ENCODE measurements at regions not wholly inside any gene's neighbourhood (a gene's known extent, or its start where the extent isn't known, plus 50 kb on each side); places are given as distances from the start of the nearest gene placed in this dataset.
A peak's percentile ranks its signal among the peaks of the same experiment; 100 is the strongest.

DNA sequence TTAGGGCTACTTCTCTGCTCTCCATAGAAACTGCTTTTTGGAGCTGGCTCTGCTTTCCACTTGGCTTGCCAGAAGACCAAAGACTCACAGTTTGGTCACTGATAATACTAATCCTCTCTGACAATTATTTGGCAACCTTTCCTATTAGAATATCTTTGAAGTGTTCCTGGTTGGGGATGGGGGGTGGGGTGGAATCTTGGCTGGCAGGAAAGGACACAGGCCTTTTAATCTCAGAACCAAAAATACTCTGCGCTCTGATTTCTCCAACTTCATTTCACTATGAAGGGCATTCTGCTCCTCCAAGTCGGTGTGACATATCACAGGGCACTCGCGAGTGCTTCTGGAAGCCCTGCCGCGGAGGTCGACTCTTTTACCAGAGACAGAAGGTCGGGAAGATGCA lies 1329.0 kb upstream of the WWC1 start:
- Mint-ChIP-seq H3K9me3 (peaks cover 2 to 14% of the 10 kb centered on the region in 2 donors), H3K36me3 (no peaks in the 10 kb centered on the region), H3K4me3 (no peak overlapping the region), H3K4me1 (no peaks in the 10 kb centered on the region), H3K27ac (no peak overlapping the region), H3K27me3 (no peaks in the 10 kb centered on the region)
- ATAC-seq (replicated peaks) (no peak), DNase-seq (no peak)

DNA sequence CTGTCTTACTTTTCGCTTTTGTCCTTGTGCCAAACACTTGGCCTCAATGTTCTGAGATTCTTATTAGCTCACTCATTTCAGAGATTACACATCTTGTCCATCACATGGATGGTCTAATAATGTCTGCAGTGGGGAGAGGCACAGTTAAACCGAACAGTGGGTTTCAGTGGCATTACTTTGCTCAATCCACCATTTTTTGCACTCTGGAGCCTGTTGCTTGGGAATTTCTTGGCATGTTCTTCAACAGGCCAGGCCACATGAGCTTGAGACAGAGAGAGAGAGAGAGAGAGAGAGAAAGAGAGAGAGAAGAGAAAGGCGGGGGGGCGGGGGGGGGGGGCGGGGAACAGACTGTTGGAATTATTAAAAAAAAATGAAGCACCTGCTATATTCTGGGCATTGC lies 1327.8 kb upstream of the WWC1 start:
- no peaks in the 10 kb centered on the region for H3K36me3 Mint-ChIP-seq
- H3K4me3 Mint-ChIP-seq: no peak overlapping the region
- H3K27me3 Mint-ChIP-seq: no peaks in the 10 kb centered on the region
- no peak for DNase-seq
- no peak for ATAC-seq (replicated peaks)
- no peak overlapping the region for H3K27ac Mint-ChIP-seq
- peaks cover 2 to 14% of the 10 kb centered on the region in 2 donors for H3K9me3 Mint-ChIP-seq
- H3K4me1 Mint-ChIP-seq: no peaks in the 10 kb centered on the region

DNA sequence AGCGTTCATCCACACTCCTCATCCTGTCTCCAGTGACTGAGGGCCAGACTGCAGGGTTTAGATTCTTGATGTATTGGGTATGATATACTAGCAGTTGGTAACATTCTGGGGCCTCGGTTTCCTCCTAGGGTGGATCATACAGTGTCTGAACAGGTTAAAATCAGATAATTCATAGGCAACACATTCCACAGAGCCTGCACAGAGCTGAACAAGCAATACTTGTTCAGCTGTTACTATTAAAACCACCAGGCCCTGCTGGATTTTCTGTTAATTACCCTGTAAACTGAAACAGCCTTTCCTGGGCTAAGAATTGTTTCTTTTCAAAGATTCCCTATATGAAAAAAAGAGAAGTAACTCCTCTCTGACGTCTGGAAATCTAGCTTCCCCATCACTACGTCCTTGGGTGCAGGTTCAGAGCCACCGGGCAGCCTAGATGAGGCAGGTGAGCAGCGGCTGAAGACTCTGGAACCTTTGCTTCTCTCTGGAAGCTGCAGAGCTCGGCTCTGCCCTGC lies 1313.5 kb upstream of the WWC1 start:
- ATAC-seq (replicated peaks) (peak; percentile 33 to 58), DNase-seq (no peak)
- Mint-ChIP-seq H3K36me3 (no peaks in the 10 kb centered on the region), H3K4me3 (peak overlapping the region; percentile 23 to 39), H3K27me3 (peaks cover 22 to 27% of the 10 kb centered on the region in 2 donors), H3K27ac (no peak overlapping the region), H3K9me3 (no peaks in the 10 kb centered on the region), H3K4me1 (peaks cover 6 to 21% of the 10 kb centered on the region in 2 donors)

DNA sequence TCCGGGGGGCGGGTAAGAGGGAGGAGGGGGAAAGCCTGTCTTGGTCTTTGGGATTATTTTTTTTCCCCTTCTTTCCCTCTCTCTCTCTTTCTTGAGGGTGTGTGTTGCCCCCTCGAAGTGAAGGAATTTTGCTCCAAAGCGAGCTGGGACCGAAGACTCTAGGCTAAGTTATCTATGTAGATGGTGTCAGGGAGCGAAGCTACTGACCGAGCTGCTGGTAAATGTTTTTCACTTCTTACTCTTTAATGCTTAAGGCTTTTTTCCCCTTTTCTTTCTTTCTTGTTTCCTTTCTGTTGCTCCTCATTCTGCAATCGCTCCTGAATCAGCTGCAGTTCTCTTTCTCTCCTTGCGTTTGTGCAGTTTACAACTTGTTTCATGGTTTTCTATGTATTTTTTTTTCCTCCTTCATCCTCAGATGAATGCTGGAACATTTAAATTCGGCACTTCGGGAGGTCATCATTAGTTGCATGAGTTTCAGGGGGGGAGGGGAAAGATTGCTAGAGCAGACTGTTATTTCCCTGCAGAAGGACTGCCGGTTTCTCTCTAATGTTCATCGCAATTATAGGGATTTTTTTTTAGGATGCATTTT lies 1312.0 kb upstream of the WWC1 start:
- Mint-ChIP-seq H3K4me1 (peaks cover 6 to 21% of the 10 kb centered on the region in 2 donors), H3K9me3 (no peaks in the 10 kb centered on the region), H3K36me3 (no peaks in the 10 kb centered on the region), H3K27me3 (peaks cover 22 to 27% of the 10 kb centered on the region in 2 donors), H3K27ac (no peak overlapping the region), H3K4me3 (peak overlapping the region; percentile 39 to 44)
- ATAC-seq (replicated peaks) (no peak), DNase-seq (no peak)

DNA sequence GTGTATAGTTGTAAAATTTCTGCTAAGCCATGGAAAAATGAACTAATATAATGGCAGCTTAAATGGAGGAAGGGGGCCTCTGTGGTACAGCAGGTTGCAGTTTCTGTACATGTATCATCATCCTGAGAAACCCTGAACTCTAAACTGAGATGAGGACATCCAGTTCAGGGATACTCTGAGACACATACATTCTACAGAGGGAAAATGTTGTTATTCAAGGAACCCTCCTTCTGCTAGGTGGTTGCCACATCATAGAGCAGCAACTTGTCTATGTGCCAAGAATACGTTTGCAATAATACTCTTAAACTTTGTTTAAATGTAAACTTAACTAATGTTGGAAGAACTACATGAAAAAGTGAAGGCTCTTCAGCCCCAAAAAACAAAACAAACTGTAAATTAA lies 1310.8 kb upstream of the WWC1 start:
- ATAC-seq (replicated peaks): no peak
- H3K9me3 Mint-ChIP-seq: no peaks in the 10 kb centered on the region
- no peak for DNase-seq
- peaks cover 22 to 27% of the 10 kb centered on the region in 2 donors for H3K27me3 Mint-ChIP-seq
- H3K4me1 Mint-ChIP-seq: peaks cover 6 to 21% of the 10 kb centered on the region in 2 donors
- H3K4me3 Mint-ChIP-seq: no peak overlapping the region
- no peak overlapping the region for H3K27ac Mint-ChIP-seq
- H3K36me3 Mint-ChIP-seq: no peaks in the 10 kb centered on the region

DNA sequence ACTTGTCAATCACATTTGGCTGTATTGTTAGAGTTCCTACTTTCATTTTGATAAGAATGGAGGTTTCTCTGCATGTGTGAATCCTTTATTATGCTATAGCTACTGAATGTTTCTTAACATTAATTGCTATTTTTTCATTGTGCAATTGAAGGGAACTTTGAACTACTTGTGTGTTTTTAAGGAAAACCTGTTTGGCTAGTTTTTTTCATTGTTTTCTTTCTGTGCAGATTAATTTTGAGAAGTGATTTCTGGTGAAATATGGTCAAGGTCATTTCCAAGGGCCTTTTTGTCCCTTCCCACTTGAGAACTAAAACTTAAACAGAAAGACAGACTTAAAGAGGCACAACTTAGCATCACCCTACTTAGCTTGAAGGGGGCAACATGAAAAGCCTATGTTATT lies 1309.2 kb upstream of the WWC1 start:
- Mint-ChIP-seq H3K4me1 (peaks cover 6 to 21% of the 10 kb centered on the region in 2 donors), H3K36me3 (no peaks in the 10 kb centered on the region), H3K9me3 (no peaks in the 10 kb centered on the region), H3K27ac (no peak overlapping the region), H3K27me3 (peaks cover 18 to 22% of the 10 kb centered on the region in 2 donors), H3K4me3 (no peak overlapping the region)
- DNase-seq (no peak), ATAC-seq (replicated peaks) (no peak)

DNA sequence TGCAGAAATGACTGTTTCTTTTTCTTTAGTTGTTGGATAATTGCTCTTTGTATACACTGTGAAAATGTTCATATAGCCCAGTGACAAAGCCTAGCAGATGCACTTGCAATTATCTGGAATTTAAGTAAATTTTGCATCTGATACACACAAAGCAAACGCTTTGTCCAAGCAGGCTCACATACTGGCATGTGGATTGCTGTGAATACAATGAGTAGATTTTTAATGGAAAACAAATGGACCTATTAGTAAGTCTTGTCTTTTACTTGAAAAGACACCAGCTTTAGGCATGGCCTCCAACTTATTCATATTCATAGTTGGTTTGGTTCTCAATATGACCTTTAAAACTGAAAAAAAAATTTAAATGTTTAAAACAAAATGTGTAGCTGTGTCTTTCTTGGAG lies 1299.8 kb upstream of the WWC1 start:
- H3K4me3 Mint-ChIP-seq: no peak overlapping the region
- no peak overlapping the region for H3K27ac Mint-ChIP-seq
- no peaks in the 10 kb centered on the region for H3K4me1 Mint-ChIP-seq
- no peaks in the 10 kb centered on the region for H3K27me3 Mint-ChIP-seq
- H3K36me3 Mint-ChIP-seq: no peaks in the 10 kb centered on the region
- DNase-seq (no peak), ATAC-seq (replicated peaks) (no peak)
- peaks cover 0 to 2% of the 10 kb centered on the region in 2 donors for H3K9me3 Mint-ChIP-seq

DNA sequence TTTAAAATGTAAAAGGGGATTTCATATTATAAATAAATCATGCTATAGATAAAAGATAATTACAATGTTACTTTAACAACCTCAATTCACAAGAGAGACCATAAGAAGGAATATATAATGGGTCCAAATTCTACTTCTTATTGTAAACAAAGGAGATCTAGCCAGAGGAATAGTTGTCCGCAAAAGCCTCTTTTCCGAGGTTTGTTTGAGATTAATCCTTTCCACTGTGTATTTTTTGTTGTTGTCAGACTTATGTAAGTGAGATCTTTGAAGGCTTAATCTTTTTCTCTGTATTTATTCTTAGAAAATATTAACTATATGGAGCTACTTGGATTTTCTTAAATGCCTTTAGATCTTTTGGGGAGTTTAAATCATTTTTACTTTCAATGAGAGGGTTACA lies 1299.3 kb upstream of the WWC1 start:
- DNase-seq (no peak), ATAC-seq (replicated peaks) (no peak)
- no peak overlapping the region for H3K27ac Mint-ChIP-seq
- H3K27me3 Mint-ChIP-seq: no peaks in the 10 kb centered on the region
- no peaks in the 10 kb centered on the region for H3K36me3 Mint-ChIP-seq
- H3K9me3 Mint-ChIP-seq: peaks cover 0 to 2% of the 10 kb centered on the region in 2 donors
- no peaks in the 10 kb centered on the region for H3K4me1 Mint-ChIP-seq
- no peak overlapping the region for H3K4me3 Mint-ChIP-seq

DNA sequence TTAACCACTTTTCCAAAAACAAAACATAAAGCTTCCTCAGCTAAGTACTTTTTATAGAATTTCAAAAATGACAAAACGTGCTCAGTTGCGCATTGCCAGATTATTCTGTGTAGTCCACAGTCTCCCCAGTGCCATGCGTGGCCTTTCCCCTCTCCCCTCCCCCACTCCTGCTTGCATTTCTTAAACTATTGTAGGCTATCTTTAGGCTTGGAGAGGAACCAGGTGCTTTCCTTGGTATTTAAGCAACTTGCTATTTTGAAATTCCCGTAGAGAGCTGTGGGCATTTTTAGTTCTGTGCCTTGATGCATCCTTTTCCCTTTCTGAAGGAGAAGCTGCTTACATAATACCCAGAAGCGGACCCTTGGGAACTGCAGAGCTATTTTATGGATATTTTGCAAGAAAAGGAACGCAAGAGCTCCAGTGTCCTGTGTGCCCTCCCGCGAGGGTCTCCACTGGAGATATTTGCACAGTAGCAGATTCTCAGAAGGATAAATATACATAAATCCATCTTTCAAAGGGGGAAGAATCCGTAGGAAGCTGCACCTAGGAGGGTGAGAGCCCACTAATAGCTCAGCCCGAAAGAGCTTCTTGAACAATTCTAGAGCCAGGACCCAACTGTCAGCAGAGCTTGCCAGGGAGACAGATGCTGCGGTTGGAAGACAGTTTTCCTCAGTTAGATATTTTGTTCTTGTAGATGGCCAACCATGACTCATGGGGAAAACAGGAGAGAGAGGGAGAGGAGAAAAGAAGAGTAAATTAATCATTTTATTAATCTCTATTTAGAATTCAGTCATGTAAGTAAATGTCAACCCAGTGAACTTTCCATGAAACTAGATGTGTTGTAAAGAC lies 1298.3 kb upstream of the WWC1 start:
- DNase-seq (no peak), ATAC-seq (replicated peaks) (no peak)
- no peaks in the 10 kb centered on the region for H3K27me3 Mint-ChIP-seq
- H3K4me1 Mint-ChIP-seq: no peaks in the 10 kb centered on the region
- no peak overlapping the region for H3K27ac Mint-ChIP-seq
- H3K36me3 Mint-ChIP-seq: no peaks in the 10 kb centered on the region
- H3K9me3 Mint-ChIP-seq: peaks cover 0 to 4% of the 10 kb centered on the region in 2 donors
- no peak overlapping the region for H3K4me3 Mint-ChIP-seq

DNA sequence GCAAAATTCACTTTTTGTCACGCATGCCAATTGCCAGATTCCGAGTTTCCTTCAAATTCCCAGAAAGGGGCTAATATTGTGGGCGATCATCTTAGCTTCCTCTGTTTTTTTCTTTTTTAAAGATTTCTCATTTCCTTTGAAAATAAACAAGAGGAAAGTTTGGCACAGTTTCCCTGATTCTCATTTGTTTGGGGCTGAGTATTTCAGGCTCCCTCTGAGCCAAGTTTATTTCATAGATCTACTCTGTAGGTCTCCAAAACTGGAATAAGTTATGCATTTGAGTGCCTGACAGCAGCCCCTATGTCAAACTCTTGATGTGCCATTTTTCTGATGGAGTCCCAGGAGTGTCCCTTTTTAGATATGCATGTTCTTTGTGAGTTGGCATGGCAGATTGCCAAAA lies 1297.2 kb upstream of the WWC1 start:
- no peaks in the 10 kb centered on the region for H3K36me3 Mint-ChIP-seq
- H3K4me3 Mint-ChIP-seq: no peak overlapping the region
- H3K27ac Mint-ChIP-seq: no peak overlapping the region
- H3K4me1 Mint-ChIP-seq: no peaks in the 10 kb centered on the region
- H3K27me3 Mint-ChIP-seq: no peaks in the 10 kb centered on the region
- ATAC-seq (replicated peaks): no peak
- DNase-seq: no peak
- peaks cover 1 to 4% of the 10 kb centered on the region in 2 donors for H3K9me3 Mint-ChIP-seq

DNA sequence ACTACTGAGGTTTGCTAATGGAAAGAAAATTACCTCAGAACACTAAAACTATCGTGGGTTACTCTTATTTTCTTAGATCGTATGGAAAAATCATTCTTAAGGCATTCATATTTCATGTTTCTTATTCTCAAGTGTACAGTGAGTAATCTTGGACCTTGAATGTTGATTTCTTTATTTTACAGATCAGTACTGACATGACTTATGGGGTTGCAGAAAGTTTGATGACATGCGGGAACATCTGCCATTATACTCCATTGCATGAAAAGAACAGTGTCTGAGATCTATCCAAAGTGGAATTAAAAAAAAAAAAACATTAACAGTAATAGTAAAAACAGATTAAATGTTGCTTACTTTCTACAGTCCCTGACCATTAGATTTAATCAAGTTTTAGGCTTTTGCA lies 1290.2 kb upstream of the WWC1 start:
- no peak for DNase-seq
- Mint-ChIP-seq H3K27me3 (no peaks in the 10 kb centered on the region), H3K36me3 (no peaks in the 10 kb centered on the region), H3K4me3 (no peak overlapping the region), H3K9me3 (peaks cover 3 to 9% of the 10 kb centered on the region in 2 donors), H3K4me1 (no peaks in the 10 kb centered on the region), H3K27ac (no peak overlapping the region)
- no peak for ATAC-seq (replicated peaks)

DNA sequence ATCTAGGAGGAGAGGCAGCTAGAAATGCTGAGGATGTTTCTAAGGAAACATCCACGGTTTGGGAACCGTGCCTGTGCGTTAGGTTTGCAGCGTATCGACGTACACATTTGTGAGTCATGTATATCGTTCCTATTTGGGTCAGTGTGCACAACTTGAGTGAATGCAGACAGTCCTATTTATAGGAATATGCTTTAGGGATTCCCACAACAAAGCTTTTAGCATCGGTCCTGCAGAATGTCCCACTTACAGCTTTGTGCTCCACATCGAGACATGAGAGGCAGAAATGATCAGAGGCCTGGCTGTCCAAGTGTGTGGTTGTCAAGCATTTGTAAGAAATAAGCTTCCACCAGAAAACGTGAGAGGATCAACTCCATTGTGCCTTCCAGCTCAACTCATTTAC lies 1282.7 kb upstream of the WWC1 start:
- Mint-ChIP-seq H3K27ac (no peak overlapping the region), H3K9me3 (peaks cover 0 to 4% of the 10 kb centered on the region in 2 donors), H3K4me1 (no peaks in the 10 kb centered on the region), H3K36me3 (no peaks in the 10 kb centered on the region), H3K4me3 (no peak overlapping the region), H3K27me3 (no peaks in the 10 kb centered on the region)
- ATAC-seq (replicated peaks) (no peak), DNase-seq (no peak)

DNA sequence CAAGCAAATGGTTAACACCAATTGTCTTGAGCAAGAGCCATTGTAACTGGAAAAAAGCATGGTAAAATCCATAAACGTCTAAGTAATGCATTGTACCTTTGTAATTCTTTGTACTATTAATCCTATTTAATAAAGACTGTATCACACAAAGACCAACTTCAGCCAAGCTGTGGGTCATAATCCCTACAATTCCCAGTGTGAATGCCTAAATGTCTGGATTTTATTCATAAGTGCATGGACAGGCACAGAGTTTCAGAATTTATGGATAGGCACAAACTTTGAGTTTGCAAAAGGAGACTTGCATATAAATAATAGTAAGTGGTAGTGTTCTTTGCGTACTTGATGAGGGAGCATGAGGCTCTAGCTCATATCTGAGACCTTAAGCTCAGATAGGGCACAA lies 1280.2 kb upstream of the WWC1 start:
- Mint-ChIP-seq H3K36me3 (no peaks in the 10 kb centered on the region), H3K27ac (no peak overlapping the region), H3K4me1 (no peaks in the 10 kb centered on the region), H3K27me3 (no peaks in the 10 kb centered on the region), H3K4me3 (no peak overlapping the region), H3K9me3 (peaks cover 0 to 4% of the 10 kb centered on the region in 2 donors)
- DNase-seq: no peak
- no peak for ATAC-seq (replicated peaks)

DNA sequence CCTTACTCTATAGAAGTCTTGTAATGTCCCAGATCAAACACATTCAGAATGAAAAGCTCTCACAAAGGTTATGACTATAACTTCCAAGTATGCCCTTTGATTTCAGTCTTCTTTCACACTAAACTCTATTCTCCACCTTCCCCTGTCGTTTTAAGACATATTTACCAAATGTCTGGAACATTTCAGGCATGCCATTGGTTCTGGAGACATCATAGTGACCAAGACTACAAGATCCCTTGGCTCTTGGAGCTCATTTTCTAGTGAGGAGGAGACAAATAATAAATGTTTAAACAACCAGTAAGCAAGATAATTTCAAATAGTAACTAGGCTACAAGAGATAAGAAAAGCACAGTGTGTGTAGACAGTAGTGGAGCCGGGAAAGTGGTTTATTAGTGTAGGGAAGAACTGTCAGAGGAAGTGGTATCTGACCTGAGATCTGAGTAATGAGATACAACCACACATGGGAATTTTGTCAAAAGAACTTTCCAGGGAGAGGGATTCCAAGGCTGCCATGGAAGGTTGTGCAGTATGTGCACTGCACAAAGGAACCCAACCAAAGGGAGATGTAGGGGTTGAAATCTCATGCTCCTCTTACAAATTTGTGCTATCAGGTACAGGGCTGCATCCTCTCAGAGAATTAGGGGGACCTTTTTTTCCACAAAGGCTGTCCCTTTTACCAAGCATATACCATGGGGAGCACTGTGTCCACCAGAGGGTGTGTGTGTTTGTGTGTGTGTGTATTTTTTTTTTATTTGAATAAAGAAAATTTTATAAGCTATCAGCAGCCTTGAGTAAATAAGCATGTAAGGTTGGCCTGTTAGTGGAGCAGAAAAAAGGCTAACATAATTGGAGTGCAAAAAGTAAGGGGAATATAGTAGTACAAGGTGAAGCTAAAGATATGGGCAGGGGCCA lies 1279.1 kb upstream of the WWC1 start:
- Mint-ChIP-seq H3K27ac (no peak overlapping the region), H3K9me3 (peaks cover 0 to 4% of the 10 kb centered on the region in 2 donors), H3K4me1 (no peaks in the 10 kb centered on the region), H3K4me3 (no peak overlapping the region), H3K36me3 (no peaks in the 10 kb centered on the region), H3K27me3 (no peaks in the 10 kb centered on the region)
- no peak for DNase-seq
- ATAC-seq (replicated peaks): no peak

Measured in stimulated activated naive B cell treated with anti-CD40 and anti-IgM and Interleukin-4, amounts not matched to agents 10 μg/mL and 1 μg/mL and 100 μg/mL, for 72 hours (primary cell).